ENCODE measurements at regions not wholly inside any gene's neighbourhood (a gene's known extent, or its start where the extent isn't known, plus 50 kb on each side); places are given as distances from the start of the nearest gene placed in this dataset.

GRCh38 chr5:8332666-8333445 is 463.9 kb downstream of the MTRR start:
- DNase-seq, result no peak

GRCh38 chr5:8333485-8333884 is 464.5 kb downstream of the MTRR start:
- DNase-seq, result no peak

- no peak for DNase-seq
Observed at GRCh38 chr5:8333977-8334376, 465.0 kb downstream of the MTRR start.

GRCh38 chr5:8340261-8340660 is 471.3 kb downstream of the MTRR start:
- DNase-seq, result no peak

- DNase-seq, result peak; percentile 12
Observed at GRCh38 chr5:8340739-8341344, 471.9 kb downstream of the MTRR start.

DNA sequence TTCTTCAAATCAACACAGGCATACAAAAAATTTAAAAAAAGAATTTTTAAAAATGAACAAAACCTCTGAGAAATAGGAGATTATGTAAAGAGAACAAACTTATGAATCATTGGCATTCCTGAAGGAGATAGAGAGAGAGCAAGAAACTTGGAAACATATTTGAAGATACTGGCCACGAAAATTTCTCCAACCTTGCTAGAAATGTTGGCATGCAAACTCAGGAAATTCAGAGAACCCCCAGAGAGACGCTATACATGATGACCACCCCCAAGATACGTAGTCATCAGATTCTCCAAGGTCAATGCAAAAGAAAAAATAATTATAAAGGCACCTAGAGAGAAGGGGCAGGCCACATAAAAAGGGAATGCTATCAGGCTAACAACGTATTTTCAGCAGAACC is 472.5 kb downstream of the MTRR start:
- DNase-seq, result no peak

GRCh38 chr5:8347984-8348383 is 479.0 kb downstream of the MTRR start:
- DNase-seq, result no peak

DNA sequence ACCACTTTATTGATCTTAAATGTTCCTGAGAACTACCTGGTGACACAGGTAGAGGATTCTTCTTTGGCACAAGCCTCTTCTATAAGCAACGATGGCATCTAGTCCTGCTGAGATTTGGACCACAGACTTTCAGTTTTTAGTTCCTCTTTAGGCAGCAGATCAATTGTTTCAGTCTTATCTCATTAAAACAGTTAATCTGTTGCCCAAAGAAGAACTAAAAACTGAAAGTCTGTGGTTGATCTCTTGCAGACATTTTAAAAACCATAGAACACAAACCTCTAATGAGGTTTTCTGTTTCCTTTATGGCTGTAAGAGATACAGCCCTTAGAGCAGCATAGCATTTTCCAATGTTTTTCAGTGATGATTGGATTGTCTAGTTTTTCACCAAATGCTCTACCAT is 480.9 kb downstream of the MTRR start:
- no peak for DNase-seq

DNA sequence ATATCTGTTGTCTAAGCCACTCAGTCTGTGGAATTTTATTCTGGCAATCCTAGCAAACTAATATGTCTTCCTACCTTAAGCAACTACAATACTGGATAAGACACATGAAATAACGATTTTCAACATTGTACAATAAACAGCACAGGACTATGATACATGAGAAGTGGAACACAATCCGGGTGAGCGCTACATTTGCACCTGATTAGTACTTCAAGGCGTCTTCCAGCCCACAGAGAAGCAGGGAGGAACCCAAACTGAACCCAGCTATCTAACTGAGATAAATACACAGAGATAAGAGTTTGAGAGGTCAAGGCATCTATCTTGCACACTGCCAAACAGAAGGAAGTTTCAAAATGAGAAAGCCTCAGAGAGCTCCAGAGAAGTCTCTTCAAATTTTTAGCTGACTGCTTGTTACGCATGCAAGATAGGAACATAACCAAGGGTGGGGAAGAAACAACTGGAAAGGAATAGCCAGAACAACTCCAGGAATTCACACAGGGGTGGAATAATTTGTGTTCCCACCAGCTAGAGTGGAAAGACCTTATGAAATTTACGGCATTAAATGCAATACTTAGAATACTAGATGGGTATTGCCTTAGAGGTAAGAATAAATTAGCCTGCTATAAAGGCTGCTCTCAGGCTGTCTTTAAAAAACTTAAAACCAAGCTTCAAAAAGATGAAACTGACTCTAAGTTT is 481.8 kb downstream of the MTRR start:
- DNase-seq, result no peak

GRCh38 chr5:8355981-8356380 is 487.0 kb downstream of the MTRR start:
- no peak for DNase-seq

DNA sequence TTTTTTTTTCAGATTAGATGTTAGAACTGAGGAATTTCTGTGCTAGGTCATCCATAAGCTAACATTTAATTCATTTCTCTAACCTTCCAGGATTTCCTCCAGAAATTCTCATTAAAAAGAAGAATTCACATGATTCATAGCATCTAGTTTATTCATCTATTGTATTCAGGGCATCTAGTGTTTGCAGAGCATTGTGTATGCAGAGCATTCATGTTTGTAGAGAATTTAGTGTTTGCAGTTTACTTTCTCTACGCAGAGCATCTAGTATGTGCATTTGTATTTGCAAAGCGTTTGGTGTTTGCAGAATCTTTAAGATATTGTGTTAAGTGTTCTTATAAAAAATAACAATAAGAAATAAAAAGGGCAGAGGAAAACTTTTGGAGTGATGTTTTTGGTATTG is 491.1 kb downstream of the MTRR start:
- DNase-seq, result no peak

DNA sequence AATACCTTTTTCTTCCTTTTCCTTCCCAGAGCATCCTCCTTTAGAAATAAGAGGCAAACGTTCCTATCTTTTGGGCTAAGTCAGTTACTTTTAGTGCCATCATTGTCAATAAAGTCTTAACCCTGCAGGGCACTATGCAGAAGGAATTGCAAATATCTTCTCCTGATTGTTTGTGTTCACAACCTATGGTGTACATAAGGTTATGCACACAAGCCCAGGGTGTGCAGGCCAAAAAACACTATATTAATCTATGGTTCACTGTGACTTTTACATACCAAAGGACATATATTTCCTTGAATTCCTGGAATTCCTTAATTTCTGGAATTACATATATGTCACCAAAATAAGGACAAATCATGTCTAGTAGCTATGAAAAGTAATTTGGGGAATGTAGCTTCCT is 493.5 kb downstream of the MTRR start:
- DNase-seq, result no peak

DNA sequence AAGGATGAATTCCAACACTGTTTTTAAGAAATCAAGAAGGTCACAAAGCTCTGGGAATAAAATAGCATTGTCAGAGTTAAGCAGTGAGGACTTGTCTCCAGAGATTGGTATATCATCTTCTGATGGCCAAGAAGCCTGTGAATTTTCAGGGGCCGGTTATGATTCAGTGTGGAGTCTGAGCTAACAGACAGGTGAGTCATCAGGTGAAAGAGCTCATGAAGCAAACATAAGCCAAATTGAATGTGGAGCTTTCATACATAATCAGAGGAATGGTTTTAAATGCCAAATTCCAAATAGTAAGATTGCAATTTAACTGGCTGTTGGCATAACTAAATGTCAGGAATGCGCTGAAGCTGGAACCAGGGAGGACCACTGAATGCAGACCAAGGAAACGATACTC is 494.2 kb downstream of the MTRR start:
- DNase-seq, result no peak

DNA sequence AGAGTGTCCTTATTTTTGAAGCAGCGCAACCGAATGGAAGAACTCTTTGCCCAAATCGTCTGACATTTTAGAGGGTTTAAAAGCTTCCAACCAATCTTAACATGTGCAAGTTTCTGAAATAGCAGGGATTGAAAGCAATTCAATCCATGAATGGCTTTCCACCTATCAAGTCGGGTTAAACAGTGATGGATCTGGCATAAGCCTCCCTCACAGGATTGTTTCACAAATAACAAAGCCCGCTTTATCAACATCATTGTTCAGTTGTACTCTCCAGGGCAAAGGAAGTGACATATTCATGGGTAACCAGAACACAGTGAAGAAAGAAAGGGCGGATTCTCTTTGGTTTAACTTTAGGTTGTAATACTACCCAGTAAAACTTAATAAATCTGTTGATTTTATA is 497.3 kb downstream of the MTRR start:
- DNase-seq, result no peak

DNA sequence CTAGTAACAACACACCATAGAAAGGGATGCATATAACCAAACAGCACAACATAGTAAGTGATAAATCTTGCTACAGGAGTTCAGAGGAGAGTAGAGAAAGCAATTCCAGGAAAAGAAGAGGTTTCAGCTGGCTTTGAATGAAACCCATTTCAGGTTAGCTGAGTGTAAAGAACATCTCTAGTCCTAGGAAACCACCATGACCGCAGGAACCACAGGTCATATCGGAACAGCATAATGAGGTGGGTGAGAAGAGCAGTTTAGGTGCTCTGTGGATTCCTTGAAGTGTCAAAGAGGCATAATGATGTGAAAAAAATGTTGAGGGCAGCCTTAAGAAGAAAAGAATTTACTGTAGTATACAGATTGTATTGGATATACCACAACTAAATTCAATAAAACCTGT is 507.5 kb downstream of the MTRR start:
- DNase-seq, result no peak

DNA sequence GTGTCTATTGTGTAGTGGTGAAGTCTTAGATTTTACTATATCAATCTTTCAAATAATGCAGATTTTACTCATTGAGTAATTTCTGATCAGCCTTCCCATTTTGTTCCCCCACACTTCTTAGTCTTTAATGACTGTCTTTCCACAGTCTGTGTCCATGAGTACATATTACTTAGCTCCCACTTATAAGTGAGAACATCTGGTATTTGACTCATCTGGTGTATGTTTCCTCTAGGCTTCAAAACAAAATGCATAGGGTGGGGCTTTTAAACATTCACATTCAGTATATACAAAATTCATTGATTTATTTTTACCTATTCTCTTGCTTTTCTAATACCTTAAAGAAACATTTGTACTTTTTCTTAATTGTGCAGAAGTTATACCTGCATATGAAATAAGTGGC is 513.0 kb downstream of the MTRR start:
- DNase-seq, result no peak

GRCh38 chr5:8382456-8382855 is 513.5 kb downstream of the MTRR start:
- no peak for DNase-seq

- DNase-seq, result peak; percentile 33
Observed at GRCh38 chr5:8383616-8384015, 514.7 kb downstream of the MTRR start.

DNA sequence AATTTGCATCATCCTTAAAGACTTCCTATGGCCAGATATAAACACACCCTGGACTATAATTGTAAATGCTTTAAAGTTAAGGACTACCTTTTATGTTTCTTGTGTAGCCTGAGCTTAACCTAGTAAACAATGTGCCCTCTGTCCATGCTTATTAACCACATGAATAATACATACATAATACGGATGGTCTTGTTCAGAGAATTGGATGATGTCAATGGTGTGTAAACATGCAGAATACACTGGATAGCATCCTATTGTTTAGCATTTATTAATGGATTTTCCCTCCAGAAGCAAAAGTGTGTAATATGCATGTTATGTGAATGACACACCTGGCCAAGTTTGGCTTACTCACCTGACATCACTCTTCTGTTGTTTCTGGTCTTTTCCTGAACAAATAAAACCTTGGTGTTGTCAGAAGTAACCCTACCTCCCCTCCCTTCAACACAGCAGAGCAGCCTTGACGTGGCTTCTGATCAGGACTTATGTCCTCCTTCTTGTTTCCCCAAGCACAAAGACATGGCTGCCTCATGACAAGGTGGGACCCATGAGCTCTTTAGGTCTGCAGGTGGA is 517.9 kb downstream of the MTRR start:
- peak; percentile 43 for DNase-seq

GRCh38 chr5:8391911-8392310 is 523.0 kb downstream of the MTRR start:
- no peak for DNase-seq

- DNase-seq, result no peak
Observed at GRCh38 chr5:8393240-8393639, 524.3 kb downstream of the MTRR start.

- DNase-seq, result peak; percentile 10
Observed at GRCh38 chr5:8394965-8395364, 526.0 kb downstream of the MTRR start.

GRCh38 chr5:8396246-8396645 is 527.3 kb downstream of the MTRR start:
- no peak for DNase-seq

DNA sequence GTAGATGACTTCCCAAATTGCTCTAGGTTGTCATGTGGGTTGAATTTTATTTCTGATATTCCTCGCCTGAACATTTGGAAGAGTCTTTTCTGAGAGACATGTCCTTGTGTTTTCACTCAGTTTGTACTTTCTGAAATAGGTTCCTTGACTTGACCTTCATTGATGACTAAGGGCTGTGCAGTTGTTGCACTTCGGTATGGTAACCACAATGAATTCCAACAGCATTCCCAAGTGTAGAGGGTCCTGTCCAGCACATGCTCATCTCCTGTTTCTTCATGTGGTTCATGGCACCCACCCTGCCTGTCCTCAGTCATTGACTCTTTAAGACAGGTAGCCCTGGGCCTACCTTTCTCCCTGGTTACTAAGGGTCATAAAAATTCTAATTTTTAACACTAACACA is 527.8 kb downstream of the MTRR start:
- DNase-seq, result no peak

Data from COR-L47 (cell line).